Fibroblast of villous mesenchyme (primary cell): ENCODE measurements at regions not wholly inside any gene's neighbourhood (a gene's known extent, or its start where the extent isn't known, plus 50 kb on each side); places are given as distances from the start of the nearest gene placed in this dataset.
A peak's percentile ranks its signal among the peaks of the same experiment; 100 is the strongest.

Source experiments
- DNase-seq: peaks from one replicate; pipeline ENCODE4 v3.0.0-alpha.2; 2010; ENCODE audit warnings: low read depth
- H3K4me3 ChIP-seq: 2 replicates; pipeline ENCODE4 v1.5.1; 2011; ENCODE audit warnings: low read depth, mild to moderate bottlenecking, low read length
- TF ChIP-seq, protein P1 (sequence below): IDR thresholded peaks from 2 replicates; pipeline ENCODE4 v1.5.1; 2012; ENCODE audit warnings: low read depth, mild to moderate bottlenecking, low read length; ENCODE audit not compliant: insufficient read depth

DNA sequence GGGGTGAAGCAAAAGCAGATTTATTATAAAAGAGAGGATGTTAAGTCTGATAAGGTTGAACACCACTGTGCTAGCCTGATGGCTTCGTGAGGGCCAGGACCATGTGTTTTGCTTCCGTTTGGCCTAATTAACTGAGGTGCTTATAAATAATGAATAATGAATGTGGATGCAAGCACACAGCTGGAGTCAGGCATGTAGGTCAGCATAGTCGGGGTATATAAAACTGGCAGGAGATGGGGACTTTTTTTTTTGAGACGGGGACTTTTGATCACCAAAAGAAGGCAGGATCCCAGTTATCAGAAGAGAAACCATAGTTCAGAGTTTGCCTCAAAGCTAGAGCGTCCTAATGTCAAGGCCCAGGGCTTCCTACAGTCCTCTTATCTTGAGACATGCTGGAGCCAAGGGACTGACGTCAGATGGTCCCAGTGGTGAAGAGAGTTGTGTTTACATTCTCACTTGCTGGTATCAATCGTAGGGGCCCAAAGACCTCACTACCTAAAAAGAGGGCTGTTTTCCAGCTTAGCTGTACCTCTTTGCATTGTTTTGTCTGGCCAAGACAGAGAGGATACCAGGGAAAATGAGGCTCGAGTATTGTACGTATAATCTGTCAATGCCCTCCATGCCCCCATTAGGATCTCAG, 50.4 kb downstream of the RTL9 start:
- H3K4me3 ChIP-seq: no peak overlapping the region
- DNase-seq: peak; percentile 87
- TF ChIP-seq, protein P1, sequence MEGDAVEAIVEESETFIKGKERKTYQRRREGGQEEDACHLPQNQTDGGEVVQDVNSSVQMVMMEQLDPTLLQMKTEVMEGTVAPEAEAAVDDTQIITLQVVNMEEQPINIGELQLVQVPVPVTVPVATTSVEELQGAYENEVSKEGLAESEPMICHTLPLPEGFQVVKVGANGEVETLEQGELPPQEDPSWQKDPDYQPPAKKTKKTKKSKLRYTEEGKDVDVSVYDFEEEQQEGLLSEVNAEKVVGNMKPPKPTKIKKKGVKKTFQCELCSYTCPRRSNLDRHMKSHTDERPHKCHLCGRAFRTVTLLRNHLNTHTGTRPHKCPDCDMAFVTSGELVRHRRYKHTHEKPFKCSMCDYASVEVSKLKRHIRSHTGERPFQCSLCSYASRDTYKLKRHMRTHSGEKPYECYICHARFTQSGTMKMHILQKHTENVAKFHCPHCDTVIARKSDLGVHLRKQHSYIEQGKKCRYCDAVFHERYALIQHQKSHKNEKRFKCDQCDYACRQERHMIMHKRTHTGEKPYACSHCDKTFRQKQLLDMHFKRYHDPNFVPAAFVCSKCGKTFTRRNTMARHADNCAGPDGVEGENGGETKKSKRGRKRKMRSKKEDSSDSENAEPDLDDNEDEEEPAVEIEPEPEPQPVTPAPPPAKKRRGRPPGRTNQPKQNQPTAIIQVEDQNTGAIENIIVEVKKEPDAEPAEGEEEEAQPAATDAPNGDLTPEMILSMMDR: no peak

DNA sequence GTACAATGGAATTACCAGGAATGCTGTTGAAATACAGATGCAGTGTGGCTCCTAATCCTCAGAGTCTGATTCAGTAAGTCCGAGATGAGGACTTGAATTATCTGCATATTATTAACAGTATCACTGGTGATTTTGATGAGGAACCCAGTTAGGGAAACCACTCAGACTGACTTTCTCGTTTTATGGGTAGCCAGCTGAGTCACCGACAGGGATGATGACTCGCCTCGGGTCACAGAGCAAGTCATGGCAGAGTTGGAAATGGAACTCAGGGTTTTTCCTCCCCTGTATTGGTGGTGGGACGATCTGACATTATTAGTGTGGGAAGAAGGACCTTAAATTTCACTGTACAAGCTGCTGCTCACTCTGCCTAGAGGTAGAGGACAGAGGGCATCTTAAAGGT, 51.3 kb downstream of the RTL9 start:
- H3K4me3 ChIP-seq: no peak overlapping the region
- TF ChIP-seq, protein P1: no peak
- DNase-seq: peak; percentile 72

DNA sequence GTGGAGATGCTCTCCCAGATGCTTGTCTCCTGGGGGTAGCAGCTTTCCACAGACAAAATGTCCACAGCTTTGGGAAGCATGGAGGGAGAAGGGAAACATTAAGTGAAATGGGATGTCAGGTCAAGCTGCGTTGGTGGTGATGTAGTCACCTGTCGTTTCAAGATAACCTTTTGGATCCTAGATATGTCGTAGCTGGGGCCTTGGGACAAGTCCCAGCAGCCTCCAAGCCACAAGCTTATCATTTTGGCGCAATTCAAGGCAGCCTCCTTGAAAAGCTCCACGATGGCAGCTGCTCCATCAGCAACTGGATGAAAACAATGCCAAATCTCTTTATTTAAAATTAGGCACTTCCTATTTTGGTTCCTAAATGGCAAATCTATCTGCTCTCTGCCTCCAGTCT, 52.0 kb downstream of the RTL9 start:
- no peak overlapping the region for H3K4me3 ChIP-seq
- TF ChIP-seq, protein P1: no peak
- no peak for DNase-seq

DNA sequence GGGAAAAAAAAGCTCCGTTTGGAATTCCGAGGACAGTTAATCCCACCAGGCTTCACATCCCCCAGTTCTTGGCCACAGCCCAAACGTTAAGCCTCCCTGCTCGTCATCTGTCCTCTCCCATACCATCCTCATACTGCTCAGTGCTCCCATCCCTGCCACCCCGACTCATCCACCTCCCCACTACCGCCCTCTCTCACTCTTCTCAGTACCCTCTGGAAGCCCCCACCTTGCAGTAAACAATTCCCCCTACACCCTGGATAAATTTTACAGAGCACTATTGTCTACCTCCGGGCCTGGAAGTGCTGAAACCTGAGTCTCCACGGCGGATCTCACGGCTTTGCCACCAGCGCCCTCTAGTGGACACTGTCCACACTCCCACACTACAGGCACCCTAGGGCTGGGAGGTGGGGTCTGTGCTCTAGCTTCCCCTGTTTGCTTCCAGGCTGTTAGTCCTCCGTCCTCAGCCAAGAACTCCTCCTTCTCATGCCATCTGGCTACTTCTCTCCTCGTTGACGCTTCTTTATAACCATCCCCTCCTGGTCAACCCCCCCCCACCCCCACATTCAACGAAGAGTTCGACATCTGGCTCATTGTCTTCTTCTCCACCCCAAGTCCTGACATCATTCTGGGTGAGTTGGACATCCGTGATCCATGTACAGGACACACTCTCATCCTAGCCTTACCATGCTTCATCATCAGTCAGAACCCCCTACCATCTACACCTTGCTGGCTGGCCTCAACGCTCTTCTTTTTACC, 54.5 kb downstream of the RTL9 start:
- TF ChIP-seq, protein P1: peak; percentile 78
- DNase-seq: peak; percentile 90
- H3K4me3 ChIP-seq: peak overlapping the region; percentile 32

DNA sequence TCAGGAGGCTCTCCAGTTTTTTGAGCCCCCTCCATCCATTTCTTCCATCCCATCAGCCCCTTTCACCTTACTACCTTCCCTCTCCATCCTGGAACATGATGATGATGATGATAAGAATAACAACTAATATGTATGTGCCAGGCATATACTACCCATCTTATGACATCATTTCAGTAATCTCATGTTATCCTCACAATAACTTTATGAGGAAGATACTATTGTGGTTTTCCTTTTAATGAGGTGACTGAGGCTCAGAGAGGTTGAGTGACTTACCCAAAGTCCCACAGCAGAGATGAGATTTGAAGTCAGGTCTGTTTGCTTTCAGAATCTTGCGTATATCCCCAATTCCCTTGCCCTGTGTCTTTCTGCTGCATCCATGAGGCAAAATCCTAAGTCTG, 55.1 kb downstream of the RTL9 start:
- H3K4me3 ChIP-seq: no peak overlapping the region
- no peak for DNase-seq
- TF ChIP-seq, protein P1: no peak

DNA sequence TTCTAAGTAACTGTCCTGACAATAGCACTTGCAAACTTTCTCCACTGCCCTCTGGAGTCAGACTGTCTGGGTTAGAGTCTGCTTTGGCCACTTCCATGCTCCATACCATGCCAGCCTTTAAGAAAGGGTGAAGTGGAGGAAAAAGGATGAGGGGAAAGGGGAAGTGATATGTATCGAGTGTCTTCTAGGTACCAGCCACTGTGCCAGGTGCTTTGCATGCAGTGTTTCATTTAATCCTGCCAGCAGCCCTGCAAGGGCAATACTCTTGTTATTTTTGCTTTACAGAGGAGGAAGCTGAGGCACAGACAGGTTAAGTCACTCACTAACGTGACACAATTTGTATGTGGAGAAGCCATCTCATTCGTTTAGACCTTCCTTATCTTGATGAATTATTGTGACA, 55.6 kb downstream of the RTL9 start:
- H3K4me3 ChIP-seq: no peak overlapping the region
- no peak for DNase-seq
- TF ChIP-seq, protein P1: no peak
